Common myeloid progenitor, CD34-positive (primary cell): ENCODE measurements at regions not wholly inside any gene's neighbourhood (a gene's known extent, or its start where the extent isn't known, plus 50 kb on each side); places are given as distances from the start of the nearest gene placed in this dataset.

Source experiments
- CTCF ChIA-PET: fragments of 350-600 bp; sonication (Branson Sonifier 250); formaldehyde crosslinking; loops from one replicate; lab custom pipeline; 2021; ENCODE audit warnings: antibody characterized with exemption; lab: Charles Lee
- POLR2A ChIA-PET: fragments of 350-600 bp; sonication (Branson Sonifier 250); formaldehyde crosslinking; loops from one replicate; lab custom pipeline; 2021; ENCODE audit warnings: antibody characterized with exemption; lab: Charles Lee
- DNase-seq, 3 donors: peaks; one replicate each; pipeline versions ENCODE4 v3.0.0 to v3.0.0-alpha.2; 2013
- H3K27ac ChIP-seq, 2 experiments: 1 replicate in 1 of 2; 2 replicates in 1 of 2; pipeline ENCODE4 v1.7.0; 2013; ENCODE audit warnings: inconsistent platforms in 2 of 2, low read length in 2 of 2, mild to moderate bottlenecking in 2 of 2, low read depth in 1 of 2, moderate library complexity in 1 of 2; ENCODE audit not compliant: severe bottlenecking in 2 of 2, insufficient read depth in 1 of 2, poor library complexity in 1 of 2
- H3K27me3 ChIP-seq, 5 experiments: replicated peaks in 2 of 5; 1 replicate in 3 of 5; 2 replicates in 2 of 5; pipeline versions ENCODE4 v1.6.1 to v1.7.0; 2013; ENCODE audit warnings: low read length in 4 of 5, mild to moderate bottlenecking in 2 of 5, moderate library complexity in 2 of 5, inconsistent platforms in 1 of 5; ENCODE audit not compliant: insufficient read depth in 5 of 5, control insufficient read depth in 4 of 5
- H3K36me3 ChIP-seq, 4 experiments: 1 replicate in 2 of 4; 2 replicates in 2 of 4; pipeline versions ENCODE4 v1.6.1 to v1.7.0; 2013; ENCODE audit warnings: low read length in 3 of 4, control low read depth in 1 of 4, mild to moderate bottlenecking in 1 of 4; ENCODE audit not compliant: control insufficient read depth in 4 of 4, insufficient read depth in 4 of 4
- H3K4me1 ChIP-seq, 4 experiments: 1 replicate in 3 of 4; 2 replicates in 1 of 4; pipeline versions ENCODE4 v1.6.1 to v1.7.1; 2013; ENCODE audit warnings: low read length in 3 of 4, mild to moderate bottlenecking in 3 of 4, control low read depth in 1 of 4, inconsistent platforms in 1 of 4, moderate library complexity in 1 of 4; ENCODE audit not compliant: control insufficient read depth in 4 of 4, insufficient read depth in 4 of 4; ENCODE audit errors: control extremely low read depth in 1 of 4
- H3K4me3 ChIP-seq, 7 experiments: 1 replicate in 4 of 7; 2 replicates in 3 of 7; pipeline versions ENCODE4 v1.5.1 to v1.7.0; 2013; ENCODE audit warnings: mild to moderate bottlenecking in 7 of 7, low read length in 6 of 7, moderate library complexity in 6 of 7, inconsistent platforms in 2 of 7, low read depth in 2 of 7, control low read depth in 1 of 7; ENCODE audit not compliant: insufficient read depth in 4 of 7, control insufficient read depth in 1 of 7; ENCODE audit errors: extremely low read depth in 1 of 7
- H3K9me3 ChIP-seq, 5 experiments: 1 replicate in 4 of 5; 2 replicates in 1 of 5; pipeline versions ENCODE4 v1.6.1 to v1.7.1; 2013; ENCODE audit warnings: low read length in 4 of 5, mild to moderate bottlenecking in 2 of 5, inconsistent platforms in 1 of 5, low read depth in 1 of 5, moderate library complexity in 1 of 5; ENCODE audit not compliant: control insufficient read depth in 4 of 5, insufficient read depth in 2 of 5; ENCODE audit errors: control extremely low read depth in 1 of 5
- WGBS: methylation state at CpG from one replicate; pipeline ENCODE4 v1.1.5; 2013; ENCODE audit not compliant: insufficient coverage; 5-methylcytosine and 5-hydroxymethylcytosine counted together

GRCh38 chr2:62287282-62287681 lies 91.4 kb downstream of the B3GNT2 start:
- ChIA-PET CTCF (interaction anchor here (0.8 to 2.4 kb wide), 4 partner anchors 13 to 52 kb away, joined by 3 to 8 read pairs (median 4); no protein-coding TSS in a partner anchor), POLR2A (no interaction called here)
- Histone ChIP-seq H3K4me1 (peaks cover 3 to 38% (median 16%) of the 10 kb centered on the region in 4 experiments), H3K27me3 (no peaks in the 10 kb centered on the region), H3K27ac (no peak overlapping the region), H3K9me3 (peaks cover 0 to 19% (median 10%) of the 10 kb centered on the region in 5 experiments), H3K4me3 (no peak overlapping the region), H3K36me3 (no peaks in the 10 kb centered on the region)
- DNase-seq = no peak
- 86% methylated on average over 3 of the region's 5 CpGs for WGBS

GRCh38 chr2:62286089-62286785 lies 90.3 kb downstream of the B3GNT2 start:
- 95% methylated on average over 4 of the region's 6 CpGs for WGBS
- ChIA-PET POLR2A (no interaction called here), CTCF (interaction anchor here (0.8 kb wide), 1 partner anchor 17 kb away, joined by 3 read pairs; no protein-coding TSS in a partner anchor)

GRCh38 chr2:62284980-62285379 lies 89.1 kb downstream of the B3GNT2 start:
- CTCF ChIA-PET = interaction anchor here (0.8 kb wide), 1 partner anchor 18 kb away, joined by 3 read pairs; no protein-coding TSS in a partner anchor
- DNase-seq = peak in 1 of 3 donors; percentile 30
- peaks cover 3 to 27% (median 20%) of the 10 kb centered on the region in 4 experiments for H3K4me1 ChIP-seq
- H3K27me3 ChIP-seq = no peaks in the 10 kb centered on the region
- no peak overlapping the region for H3K27ac ChIP-seq
- no peak overlapping the region for H3K4me3 ChIP-seq
- POLR2A ChIA-PET = no interaction called here
- peaks cover 0 to 19% (median 10%) of the 10 kb centered on the region in 5 experiments for H3K9me3 ChIP-seq
- no peaks in the 10 kb centered on the region for H3K36me3 ChIP-seq
- 100% methylated on average over 2 of the region's 4 CpGs for WGBS

More at GRCh38 chr2:62286089-62286785, 90.3 kb downstream of the B3GNT2 start:
- H3K9me3 ChIP-seq = peaks cover 0 to 19% (median 10%) of the 10 kb centered on the region in 5 experiments
- H3K36me3 ChIP-seq = no peaks in the 10 kb centered on the region
- no peaks in the 10 kb centered on the region for H3K27me3 ChIP-seq
- no peak for DNase-seq
- no peak overlapping the region for H3K27ac ChIP-seq
- no peak overlapping the region for H3K4me3 ChIP-seq
- H3K4me1 ChIP-seq = peaks cover 3 to 30% (median 19%) of the 10 kb centered on the region in 4 experiments

GRCh38 chr2:62284471-62284870 lies 88.6 kb downstream of the B3GNT2 start:
- WGBS = no CpG with 5 or more reads among the region's 2 CpGs
- POLR2A ChIA-PET = no interaction called here
- Histone ChIP-seq H3K27ac (no peak overlapping the region), H3K27me3 (no peaks in the 10 kb centered on the region), H3K4me1 (peaks cover 3 to 27% (median 19%) of the 10 kb centered on the region in 4 experiments), H3K4me3 (no peak overlapping the region), H3K9me3 (peaks cover 0 to 19% (median 10%) of the 10 kb centered on the region in 5 experiments), H3K36me3 (no peaks in the 10 kb centered on the region)
- DNase-seq = no peak
- CTCF ChIA-PET = no interaction called here

- no peaks in the 10 kb centered on the region for H3K27me3 ChIP-seq
- H3K9me3 ChIP-seq = peaks cover 0 to 29% (median 14%) of the 10 kb centered on the region in 5 experiments
- H3K4me3 ChIP-seq = no peak overlapping the region
- ChIA-PET POLR2A (no interaction called here), CTCF (interaction anchor here (1.1 kb wide), 1 partner anchor 72 kb away, joined by 3 read pairs; no protein-coding TSS in a partner anchor)
- no peaks in the 10 kb centered on the region for H3K36me3 ChIP-seq
- DNase-seq = no peak
- WGBS = no CpG with 5 or more reads among the region's 1 CpG
- H3K4me1 ChIP-seq = peaks cover 0 to 20% (median 10%) of the 10 kb centered on the region in 4 experiments
- H3K27ac ChIP-seq = no peak overlapping the region
Measured at GRCh38 chr2:62283147-62283546, 87.2 kb downstream of the B3GNT2 start.

- WGBS = no CpG with 5 or more reads among the region's 1 CpG
- Histone ChIP-seq H3K4me3 (peak overlapping the region in 1 of 7 experiments; percentile 26), H3K27me3 (no peaks in the 10 kb centered on the region), H3K4me1 (peaks cover 0 to 11% (median 0%) of the 10 kb centered on the region in 4 experiments), H3K36me3 (no peaks in the 10 kb centered on the region), H3K27ac (no peak overlapping the region), H3K9me3 (peaks cover 0 to 43% (median 17%) of the 10 kb centered on the region in 5 experiments)
- ChIA-PET POLR2A (interaction anchor here (0.7 kb wide), 1 partner anchor 15 kb away, joined by 3 read pairs; no protein-coding TSS in a partner anchor), CTCF (no interaction called here)
- peak in 2 of 3 donors; percentile 38 to 54 for DNase-seq
Measured at GRCh38 chr2:62281663-62282062, 85.7 kb downstream of the B3GNT2 start.

GRCh38 chr2:62277688-62278087 lies 81.8 kb downstream of the B3GNT2 start:
- DNase-seq = no peak
- H3K27me3 ChIP-seq = no peaks in the 10 kb centered on the region
- WGBS = 90% methylated on average over 1 of the region's 1 CpG
- H3K27ac ChIP-seq = no peak overlapping the region
- H3K36me3 ChIP-seq = no peaks in the 10 kb centered on the region
- CTCF ChIA-PET = no interaction called here
- POLR2A ChIA-PET = no interaction called here
- H3K4me1 ChIP-seq = peaks cover 0 to 11% (median 0%) of the 10 kb centered on the region in 4 experiments
- H3K4me3 ChIP-seq = no peak overlapping the region
- peaks cover 0 to 25% (median 6%) of the 10 kb centered on the region in 5 experiments for H3K9me3 ChIP-seq
